MM.1S (cell line): ENCODE measurements at regions not wholly inside any gene's neighbourhood (a gene's known extent, or its start where the extent isn't known, plus 50 kb on each side); places are given as distances from the start of the nearest gene placed in this dataset.

Source experiments
- DNase-seq: peaks from one replicate; pipeline ENCODE4 v3.0.0-alpha.2; 2015
- H2AFZ ChIP-seq: fragments of 300-600 bp; sonication (generic); 2 replicates; pipeline ENCODE4 v1.6.0; 2016; ENCODE audit warnings: antibody characterized with exemption, low read length
- H3F3A ChIP-seq: fragments of 300-600 bp; sonication (generic); 2 replicates; pipeline ENCODE4 v1.6.1; 2016; ENCODE audit warnings: mild to moderate bottlenecking, antibody characterized with exemption, low read length, moderate library complexity, mixed read lengths; ENCODE audit not compliant: insufficient read depth
- H3K27ac ChIP-seq: fragments of 300-600 bp; sonication (generic); 2 replicates; pipeline ENCODE4 v1.5.1; 2016; ENCODE audit warnings: mild to moderate bottlenecking, low read length
- H3K27me3 ChIP-seq: fragments of 300-600 bp; sonication (generic); replicated peaks from 2 replicates; pipeline ENCODE4 v1.6.0; 2016; ENCODE audit warnings: low read length; ENCODE audit not compliant: insufficient read depth
- H3K36me3 ChIP-seq: fragments of 300-600 bp; sonication (generic); replicated peaks from 2 replicates; pipeline ENCODE4 v1.6.1; 2016; ENCODE audit warnings: mild to moderate bottlenecking, low read length, mixed read lengths; ENCODE audit not compliant: insufficient read depth
- H3K4me1 ChIP-seq: fragments of 300-600 bp; sonication (generic); 2 replicates; pipeline ENCODE4 v1.6.1; 2016; ENCODE audit warnings: low read length, mixed read lengths
- H3K4me2 ChIP-seq: fragments of 300-600 bp; sonication (generic); 2 replicates; pipeline ENCODE4 v1.6.0; 2016; ENCODE audit warnings: low read depth, low read length
- H3K4me3 ChIP-seq: fragments of 300-600 bp; sonication (generic); 2 replicates; pipeline ENCODE4 v1.5.1; 2016; ENCODE audit warnings: low read length, mixed read lengths
- H3K79me2 ChIP-seq: fragments of 300-600 bp; sonication (generic); 2 replicates; pipeline ENCODE4 v1.6.1; 2016; ENCODE audit warnings: mixed run types, low read length, mixed read lengths
- H3K9ac ChIP-seq: fragments of 300-600 bp; sonication (generic); 2 replicates; pipeline ENCODE4 v1.6.1; 2016; ENCODE audit warnings: low read length, mixed read lengths
- H3K9me2 ChIP-seq: fragments of 300-600 bp; sonication (generic); replicated peaks from 2 replicates; pipeline ENCODE4 v1.6.1; 2016; ENCODE audit warnings: mild to moderate bottlenecking, low read length, mixed read lengths; ENCODE audit not compliant: insufficient read depth
- H3K9me3 ChIP-seq: fragments of 300-600 bp; sonication (generic); replicated peaks from 2 replicates; pipeline ENCODE4 v1.6.1; 2016; ENCODE audit warnings: mild to moderate bottlenecking, low read length, mixed read lengths; ENCODE audit not compliant: insufficient read depth
- H4K20me1 ChIP-seq: fragments of 300-600 bp; sonication (generic); 2 replicates; pipeline ENCODE4 v1.6.1; 2016; ENCODE audit warnings: mild to moderate bottlenecking, low read length, moderate library complexity, mixed read lengths; ENCODE audit not compliant: insufficient read depth
- CTCF ChIP-seq: fragments of 300-600 bp; sonication (generic); IDR thresholded peaks from 2 replicates; pipeline ENCODE4 v1.5.1; 2016; ENCODE audit warnings: antibody characterized with exemption, low read length, mixed read lengths
- EZH2 ChIP-seq: fragments of 300-600 bp; sonication (generic); optimal IDR thresholded peaks from 2 replicates; pipeline ENCODE3; 2017; ENCODE audit warnings: low read depth, mild to moderate bottlenecking, antibody characterized with exemption, low read length, mixed read lengths
- EZH2phosphoT487 ChIP-seq: fragments of 300-600 bp; sonication (generic); IDR thresholded peaks from 2 replicates; pipeline ENCODE4 v1.6.1; 2018; ENCODE audit warnings: antibody characterized with exemption, low read length

GRCh38 chr2:217206016-217206725, 346.3 kb upstream of the TNP1 start:
- Histone ChIP-seq H3K4me2 (no peak overlapping the region), H3K27me3 (no peaks in the 10 kb centered on the region), H3K36me3 (no peaks in the 10 kb centered on the region), H3K4me1 (no peaks in the 10 kb centered on the region), H3K79me2 (no peaks in the 10 kb centered on the region), H3K4me3 (no peak overlapping the region), H2AFZ (no peak overlapping the region), H3K9me2 (no peaks in the 10 kb centered on the region), H3K9ac (no peak overlapping the region), H3K27ac (no peak overlapping the region), H4K20me1 (no peaks in the 10 kb centered on the region), H3F3A (no peaks in the 10 kb centered on the region), H3K9me3 (no peaks in the 10 kb centered on the region)
- TF ChIP-seq CTCF: no peak
- no peak for TF ChIP-seq EZH2
- TF ChIP-seq EZH2phosphoT487: no peak
- DNase-seq: no peak

GRCh38 chr2:217204358-217204757, 344.5 kb upstream of the TNP1 start:
- Histone ChIP-seq H3K79me2 (no peaks in the 10 kb centered on the region), H3F3A (no peaks in the 10 kb centered on the region), H2AFZ (no peak overlapping the region), H3K27me3 (no peaks in the 10 kb centered on the region), H3K27ac (no peak overlapping the region), H3K4me2 (no peak overlapping the region), H3K36me3 (no peaks in the 10 kb centered on the region), H4K20me1 (no peaks in the 10 kb centered on the region), H3K4me3 (no peak overlapping the region), H3K9me3 (no peaks in the 10 kb centered on the region), H3K4me1 (no peaks in the 10 kb centered on the region), H3K9me2 (no peaks in the 10 kb centered on the region), H3K9ac (no peak overlapping the region)
- DNase-seq: no peak
- TF ChIP-seq CTCF (no peak), EZH2 (no peak), EZH2phosphoT487 (no peak)

- H4K20me1 ChIP-seq: no peaks in the 10 kb centered on the region
- H3K4me1 ChIP-seq: no peaks in the 10 kb centered on the region
- no peak for DNase-seq
- H3F3A ChIP-seq: no peaks in the 10 kb centered on the region
- no peaks in the 10 kb centered on the region for H3K9me2 ChIP-seq
- H3K27ac ChIP-seq: no peak overlapping the region
- H2AFZ ChIP-seq: no peak overlapping the region
- no peak for TF ChIP-seq CTCF
- TF ChIP-seq EZH2phosphoT487: no peak
- no peak for TF ChIP-seq EZH2
- no peak overlapping the region for H3K4me3 ChIP-seq
- H3K27me3 ChIP-seq: no peaks in the 10 kb centered on the region
- H3K9me3 ChIP-seq: no peaks in the 10 kb centered on the region
- no peaks in the 10 kb centered on the region for H3K36me3 ChIP-seq
- H3K9ac ChIP-seq: no peak overlapping the region
- no peaks in the 10 kb centered on the region for H3K79me2 ChIP-seq
- H3K4me2 ChIP-seq: no peak overlapping the region
Measured at GRCh38 chr2:217203086-217203485, 343.2 kb upstream of the TNP1 start.
